ENCODE measurements at regions not wholly inside any gene's neighbourhood (a gene's known extent, or its start where the extent isn't known, plus 50 kb on each side); places are given as distances from the start of the nearest gene placed in this dataset.

DNA sequence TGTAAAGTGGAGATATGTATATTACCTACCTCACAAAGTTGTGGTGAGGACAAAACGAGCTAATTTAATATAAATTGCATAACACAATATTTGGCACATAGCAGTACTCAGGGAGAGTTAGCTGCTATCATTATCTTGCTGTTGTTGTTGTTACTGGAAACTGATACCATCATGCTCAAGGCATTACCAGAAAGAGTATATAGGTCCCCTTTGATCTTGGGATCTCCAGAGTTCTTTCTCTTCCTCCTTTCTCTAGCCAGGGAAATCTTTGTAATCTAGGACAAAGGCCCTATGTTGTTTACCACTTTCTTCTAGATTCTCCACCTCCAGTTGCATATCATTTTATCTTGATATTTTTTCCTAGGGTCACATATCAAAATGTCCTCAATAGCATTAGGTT is 114.8 kb upstream of the RASA1 start:
- Histone ChIP-seq H3K27me3 (peaks cover 0 to 4% (median 0%) of the 10 kb centered on the region in 4 donors), H3K4me3 (no peak overlapping the region), H3K4me1 (no peaks in the 10 kb centered on the region), H3K9me3 (no peaks in the 10 kb centered on the region), H3K27ac (replicated peaks in 1 of 4) (no peak overlapping the region), H3K36me3 (no peaks in the 10 kb centered on the region)
- 75% methylated on average over 1 of the region's 1 CpG for WGBS
- intact Hi-C loops (cut with DNase I) = no loop called here
- DNase-seq (ENCODE audit: extremely low spot score) = no peak
- TF ChIP-seq POLR2AphosphoS5 (IDR thresholded peaks at IDR 0.05) (no peak), EP300 (IDR thresholded peaks at IDR 0.05) (no peak), POLR2A (IDR thresholded peaks at IDR 0.05; ENCODE audit: low read depth) (no peak)
- TF ChIP-seq, protein P1, sequence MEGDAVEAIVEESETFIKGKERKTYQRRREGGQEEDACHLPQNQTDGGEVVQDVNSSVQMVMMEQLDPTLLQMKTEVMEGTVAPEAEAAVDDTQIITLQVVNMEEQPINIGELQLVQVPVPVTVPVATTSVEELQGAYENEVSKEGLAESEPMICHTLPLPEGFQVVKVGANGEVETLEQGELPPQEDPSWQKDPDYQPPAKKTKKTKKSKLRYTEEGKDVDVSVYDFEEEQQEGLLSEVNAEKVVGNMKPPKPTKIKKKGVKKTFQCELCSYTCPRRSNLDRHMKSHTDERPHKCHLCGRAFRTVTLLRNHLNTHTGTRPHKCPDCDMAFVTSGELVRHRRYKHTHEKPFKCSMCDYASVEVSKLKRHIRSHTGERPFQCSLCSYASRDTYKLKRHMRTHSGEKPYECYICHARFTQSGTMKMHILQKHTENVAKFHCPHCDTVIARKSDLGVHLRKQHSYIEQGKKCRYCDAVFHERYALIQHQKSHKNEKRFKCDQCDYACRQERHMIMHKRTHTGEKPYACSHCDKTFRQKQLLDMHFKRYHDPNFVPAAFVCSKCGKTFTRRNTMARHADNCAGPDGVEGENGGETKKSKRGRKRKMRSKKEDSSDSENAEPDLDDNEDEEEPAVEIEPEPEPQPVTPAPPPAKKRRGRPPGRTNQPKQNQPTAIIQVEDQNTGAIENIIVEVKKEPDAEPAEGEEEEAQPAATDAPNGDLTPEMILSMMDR (IDR thresholded peaks at IDR 0.05) = no peak

DNA sequence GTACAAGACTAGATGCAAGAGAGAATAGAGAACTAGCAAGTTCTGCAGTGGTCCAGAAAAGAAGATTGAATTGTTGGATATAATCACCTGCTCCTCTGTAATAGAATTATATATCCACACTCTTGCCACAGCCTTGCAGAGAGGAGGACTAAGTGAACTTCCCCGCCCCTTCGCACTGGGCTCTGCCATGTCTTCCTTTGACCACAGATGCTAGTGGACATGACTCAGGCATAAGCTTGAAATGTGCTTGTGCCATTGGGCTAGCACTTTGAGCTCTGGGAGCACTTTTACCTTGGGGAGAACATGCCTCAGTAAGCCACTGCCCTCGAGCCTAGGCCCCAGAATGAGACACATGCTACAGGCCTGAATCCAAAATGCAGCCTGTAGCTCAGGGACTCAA is 113.5 kb upstream of the RASA1 start:
- Histone ChIP-seq H3K4me1 (no peaks in the 10 kb centered on the region), H3K9me3 (no peaks in the 10 kb centered on the region), H3K36me3 (no peaks in the 10 kb centered on the region), H3K27me3 (peaks cover 0 to 4% (median 0%) of the 10 kb centered on the region in 4 donors), H3K27ac (replicated peaks in 1 of 4) (no peak overlapping the region), H3K4me3 (no peak overlapping the region)
- intact Hi-C loops (cut with DNase I) = no loop called here
- DNase-seq (ENCODE audit: extremely low spot score) = no peak
- TF ChIP-seq, protein P1 (IDR thresholded peaks at IDR 0.05) = no peak
- no peak for TF ChIP-seq EP300 (IDR thresholded peaks at IDR 0.05)
- TF ChIP-seq POLR2A (IDR thresholded peaks at IDR 0.05; ENCODE audit: low read depth) = no peak
- TF ChIP-seq POLR2AphosphoS5 (IDR thresholded peaks at IDR 0.05) = no peak
- WGBS = 75% methylated on average over 3 of the region's 3 CpGs

DNA sequence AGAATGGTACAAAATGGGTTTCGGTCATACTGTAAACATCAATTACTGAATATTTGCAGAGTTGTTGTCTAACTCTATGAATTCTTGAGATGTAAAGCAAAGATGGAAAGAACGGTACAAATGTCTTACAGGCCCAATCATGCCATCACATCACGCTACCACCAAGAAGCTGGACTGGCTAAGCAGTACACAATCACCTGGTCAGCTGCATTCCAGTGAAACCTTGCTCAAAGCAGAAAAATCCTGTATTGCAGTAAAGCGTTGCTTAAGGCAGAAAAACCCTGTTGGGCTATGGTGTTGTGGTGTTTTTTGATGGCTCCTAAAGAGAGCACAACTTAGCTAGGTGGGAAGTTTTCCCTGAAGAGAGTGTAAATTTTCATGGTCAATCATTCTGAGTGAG is 112.6 kb upstream of the RASA1 start:
- Histone ChIP-seq H3K9me3 (no peaks in the 10 kb centered on the region), H3K36me3 (no peaks in the 10 kb centered on the region), H3K27me3 (peaks cover 0 to 4% (median 0%) of the 10 kb centered on the region in 4 donors), H3K4me1 (no peaks in the 10 kb centered on the region), H3K27ac (replicated peaks in 1 of 4) (no peak overlapping the region), H3K4me3 (no peak overlapping the region)
- TF ChIP-seq POLR2A (IDR thresholded peaks at IDR 0.05; ENCODE audit: low read depth) (no peak), POLR2AphosphoS5 (IDR thresholded peaks at IDR 0.05) (no peak), EP300 (IDR thresholded peaks at IDR 0.05) (no peak)
- TF ChIP-seq, protein P1 (IDR thresholded peaks at IDR 0.05) = no peak
- intact Hi-C loops (cut with DNase I) = no loop called here
- WGBS = 93% methylated on average over 4 of the region's 4 CpGs
- DNase-seq (ENCODE audit: extremely low spot score) = no peak

DNA sequence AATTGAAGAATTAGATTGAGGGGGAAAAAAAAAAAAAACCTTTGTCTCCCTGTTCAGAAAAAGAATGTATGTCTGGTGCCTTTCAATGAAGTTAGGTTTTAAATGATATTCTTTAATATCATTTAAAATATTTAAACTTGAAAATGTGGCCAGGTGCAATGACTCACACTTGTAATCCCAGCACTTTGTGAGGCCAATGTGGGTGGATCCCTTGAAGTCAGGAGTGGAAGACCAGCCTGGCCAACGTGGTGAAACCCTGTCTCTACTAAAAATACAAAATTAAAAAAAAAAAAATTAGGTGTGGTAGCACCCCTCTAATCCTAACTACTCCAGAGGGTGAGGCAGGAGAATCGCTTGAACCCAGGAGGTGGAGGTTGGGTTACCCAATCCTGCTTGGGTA is 111.1 kb upstream of the RASA1 start:
- H3K27me3 ChIP-seq = no peaks in the 10 kb centered on the region
- no peaks in the 10 kb centered on the region for H3K4me1 ChIP-seq
- WGBS = 38% methylated on average over 2 of the region's 2 CpGs
- intact Hi-C loops (cut with DNase I) = no loop called here
- no peak overlapping the region for H3K4me3 ChIP-seq
- no peak for DNase-seq (ENCODE audit: extremely low spot score)
- no peaks in the 10 kb centered on the region for H3K36me3 ChIP-seq
- TF ChIP-seq POLR2A (IDR thresholded peaks at IDR 0.05; ENCODE audit: low read depth) (no peak), POLR2AphosphoS5 (IDR thresholded peaks at IDR 0.05) (no peak), EP300 (IDR thresholded peaks at IDR 0.05) (no peak)
- TF ChIP-seq, protein P1 (IDR thresholded peaks at IDR 0.05) = no peak
- H3K9me3 ChIP-seq = no peaks in the 10 kb centered on the region
- no peak overlapping the region for H3K27ac ChIP-seq (replicated peaks in 1 of 4)

DNA sequence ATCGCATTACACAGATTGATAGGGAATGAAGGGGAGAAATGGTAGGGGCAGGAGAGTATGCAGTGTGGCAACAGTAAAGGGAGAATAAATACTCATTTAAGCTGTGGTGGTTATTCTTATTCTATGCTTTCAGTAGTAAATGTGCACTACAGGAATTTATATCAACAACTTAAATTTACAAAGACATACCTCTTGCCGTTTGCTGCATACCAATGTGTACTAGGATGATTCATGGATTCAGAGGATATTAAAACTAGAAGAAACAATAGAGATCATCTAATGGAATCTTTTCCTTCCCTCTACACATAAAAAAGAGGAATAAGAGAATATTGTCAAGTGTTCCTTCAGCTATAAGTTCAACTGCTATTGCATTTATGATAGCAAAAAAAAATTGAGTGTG is 103.3 kb upstream of the RASA1 start:
- no peaks in the 10 kb centered on the region for H3K36me3 ChIP-seq
- intact Hi-C loops (cut with DNase I) = no loop called here
- no peak overlapping the region for H3K4me3 ChIP-seq
- WGBS = 59% methylated on average over 2 of the region's 2 CpGs
- H3K27me3 ChIP-seq = no peaks in the 10 kb centered on the region
- H3K27ac ChIP-seq (replicated peaks in 1 of 4) = no peak overlapping the region
- no peak for TF ChIP-seq POLR2AphosphoS5 (IDR thresholded peaks at IDR 0.05)
- TF ChIP-seq, protein P1 (IDR thresholded peaks at IDR 0.05) = no peak
- TF ChIP-seq EP300 (IDR thresholded peaks at IDR 0.05) = no peak
- no peak for TF ChIP-seq POLR2A (IDR thresholded peaks at IDR 0.05; ENCODE audit: low read depth)
- no peaks in the 10 kb centered on the region for H3K9me3 ChIP-seq
- DNase-seq (ENCODE audit: extremely low spot score) = no peak
- no peaks in the 10 kb centered on the region for H3K4me1 ChIP-seq

Data from esophagus muscularis mucosa (tissue), 4 donors.